ENCODE measurements at regions not wholly inside any gene's neighbourhood (a gene's known extent, or its start where the extent isn't known, plus 50 kb on each side); places are given as distances from the start of the nearest gene placed in this dataset.

- peak; percentile 66 for DNase-seq
Measured at GRCh38 chr15:60096157-60096556, 92.0 kb downstream of the FOXB1 start.

GRCh38 chr15:60101416-60101815 is 97.3 kb downstream of the FOXB1 start:
- DNase-seq, result no peak

- DNase-seq, result no peak
Measured at GRCh38 chr15:60102748-60103147, 98.6 kb downstream of the FOXB1 start.

GRCh38 chr15:60110909-60111308 is 106.8 kb downstream of the FOXB1 start:
- DNase-seq, result no peak

- peak; percentile 61 for DNase-seq
Measured at GRCh38 chr15:60115579-60116380, 111.7 kb downstream of the FOXB1 start.

GRCh38 chr15:60116456-60117089 is 112.5 kb downstream of the FOXB1 start:
- DNase-seq, result no peak

GRCh38 chr15:60118146-60118545 is 114.0 kb downstream of the FOXB1 start:
- DNase-seq, result no peak

- DNase-seq, result no peak
Measured at GRCh38 chr15:60118626-60119025, 114.5 kb downstream of the FOXB1 start.

- no peak for DNase-seq
Measured at GRCh38 chr15:60119101-60119500, 115.0 kb downstream of the FOXB1 start.

- no peak for DNase-seq
Measured at GRCh38 chr15:60120100-60120499, 116.0 kb downstream of the FOXB1 start.

GRCh38 chr15:60121845-60122244 is 117.7 kb downstream of the FOXB1 start:
- DNase-seq, result no peak

- DNase-seq, result no peak
Measured at GRCh38 chr15:60122691-60123090, 118.6 kb downstream of the FOXB1 start.

GRCh38 chr15:60124460-60125070 is 120.5 kb downstream of the FOXB1 start:
- DNase-seq, result no peak

- DNase-seq, result no peak
Measured at GRCh38 chr15:60125334-60125733, 121.2 kb downstream of the FOXB1 start.

GRCh38 chr15:60126200-60126599 is 122.1 kb downstream of the FOXB1 start:
- no peak for DNase-seq

GRCh38 chr15:60126661-60127060 is 122.5 kb downstream of the FOXB1 start:
- DNase-seq, result no peak

GRCh38 chr15:60128000-60128376 is 123.9 kb downstream of the FOXB1 start:
- DNase-seq, result peak; percentile 65

- no peak for DNase-seq
Measured at GRCh38 chr15:60128710-60129109, 124.6 kb downstream of the FOXB1 start.

GRCh38 chr15:60130398-60130797 is 126.3 kb downstream of the FOXB1 start:
- peak; percentile 15 for DNase-seq

- no peak for DNase-seq
Measured at GRCh38 chr15:60130821-60131220, 126.7 kb downstream of the FOXB1 start.

- no peak for DNase-seq
Measured at GRCh38 chr15:60134609-60135008, 130.5 kb downstream of the FOXB1 start.

GRCh38 chr15:60135961-60136360 is 131.8 kb downstream of the FOXB1 start:
- DNase-seq, result no peak

- DNase-seq, result peak; percentile 78
Measured at GRCh38 chr15:60137711-60138396, 133.7 kb downstream of the FOXB1 start.

Data from fibroblast of skin of right biceps (primary cell).